Endothelial cell of umbilical vein (primary cell): ENCODE measurements at regions not wholly inside any gene's neighbourhood (a gene's known extent, or its start where the extent isn't known, plus 50 kb on each side); places are given as distances from the start of the nearest gene placed in this dataset.

Experiments
- BruUV-seq: library from RNA; stranded (reverse); fragments of 400-500 nt; replicated peaks from 2 replicates; lab custom pipeline; 2021; lab: Mats Ljungman, UMichigan
- CTCF ChIA-PET: fragments of 300-600, 350-600 bp; sonication (Branson Sonifier 250); formaldehyde crosslinking; loops from one replicate; lab custom pipeline; 2021; ENCODE audit warnings: antibody characterized with exemption, inconsistent platforms; lab: Charles Lee
- POLR2A ChIA-PET: fragments of 300-600, 350-600 bp; sonication (Branson Sonifier 250); formaldehyde crosslinking; loops from one replicate; lab custom pipeline; 2021; ENCODE audit warnings: antibody characterized with exemption, inconsistent platforms; lab: Charles Lee
- DNase-seq: peaks from one replicate; pipeline ENCODE4 v3.0.0-alpha.2; 2011; ENCODE audit warnings: low read depth, low spot score
- FAIRE-seq: peaks from 2 replicates; lab custom pipeline; 2011; peaks lifted over from hg19 to GRCh38; lab: Jason Lieb, UNC
- H2AFZ ChIP-seq: 2 replicates; pipeline ENCODE4 v1.6.0; 2012; ENCODE audit warnings: low read depth, low read length, control low read depth, inconsistent platforms
- H3K27ac ChIP-seq: 2 replicates; pipeline ENCODE4 v1.5.1; 2011; ENCODE audit warnings: low read depth, mild to moderate bottlenecking, control low read depth, low read length, moderate library complexity; ENCODE audit not compliant: insufficient read depth
- H3K27me3 ChIP-seq, 2 experiments: 2 replicates each; pipeline versions ENCODE4 v1.6.0 to v1.6.1; 2011; ENCODE audit warnings: low read length in 2 of 2, mixed read lengths in 1 of 2; ENCODE audit not compliant: control insufficient read depth in 2 of 2, insufficient read depth in 2 of 2
- H3K36me3 ChIP-seq, 2 experiments: 2 replicates in 1 of 2; 3 replicates in 1 of 2; pipeline ENCODE4 v1.5.1; 2011; ENCODE audit warnings: low read length in 2 of 2, mild to moderate bottlenecking in 1 of 2, moderate library complexity in 1 of 2; ENCODE audit not compliant: control insufficient read depth in 2 of 2, insufficient read depth in 2 of 2; ENCODE audit errors: extremely low read depth in 1 of 2
- H3K4me1 ChIP-seq: 3 replicates; pipeline ENCODE4 v1.5.1; 2011; ENCODE audit warnings: mild to moderate bottlenecking, low read length; ENCODE audit not compliant: control insufficient read depth, insufficient read depth; ENCODE audit errors: extremely low read depth
- H3K4me2 ChIP-seq: 2 replicates; pipeline ENCODE4 v1.6.1; 2011; ENCODE audit warnings: low read length, control low read depth, mixed read lengths; ENCODE audit not compliant: insufficient read depth
- H3K4me3 ChIP-seq, 3 experiments: fragments of 200-600 bp in 1 of 3; sonication (generic), shearing (Covaris generic) in 1 of 3; replicated peaks in 1 of 3; 2 replicates each; pipeline ENCODE4 v1.5.1; 2011 to 2016; ENCODE audit warnings: control low read depth in 3 of 3, low read length in 3 of 3, mild to moderate bottlenecking in 2 of 3, inconsistent platforms in 1 of 3, low read depth in 1 of 3, moderate library complexity in 1 of 3; ENCODE audit not compliant: insufficient read depth in 1 of 3
- H3K79me2 ChIP-seq: 2 replicates; pipeline ENCODE4 v1.6.0; 2012; ENCODE audit warnings: low read length, inconsistent platforms; ENCODE audit not compliant: control insufficient read depth, insufficient read depth
- H3K9ac ChIP-seq: replicated peaks from 2 replicates; pipeline ENCODE3; 2011; ENCODE audit warnings: low read length, control low read depth; ENCODE audit not compliant: insufficient read depth; ENCODE audit errors: extremely low read depth
- H3K9me1 ChIP-seq: replicated peaks from 3 replicates; pipeline ENCODE4 v1.6.0; 2011; ENCODE audit warnings: mild to moderate bottlenecking, low read length; ENCODE audit not compliant: control insufficient read depth, insufficient read depth; ENCODE audit errors: extremely low read depth
- H3K9me3 ChIP-seq: replicated peaks from 2 replicates; pipeline ENCODE4 v1.5.1; 2012; ENCODE audit warnings: low read length, inconsistent platforms; ENCODE audit not compliant: control insufficient read depth, insufficient read depth
- H4K20me1 ChIP-seq: replicated peaks from 2 replicates; pipeline ENCODE3; 2011; ENCODE audit warnings: mild to moderate bottlenecking, low read length; ENCODE audit not compliant: control insufficient read depth, insufficient read depth; ENCODE audit errors: extremely low read depth
- EZH2 ChIP-seq: IDR thresholded peaks from 2 replicates; pipeline ENCODE4 v1.6.1; 2012; ENCODE audit warnings: borderline replicate concordance, low read depth, mild to moderate bottlenecking, moderate library complexity, low read length, inconsistent platforms; ENCODE audit not compliant: severe bottlenecking
- GATA2 ChIP-seq: IDR thresholded peaks from 2 replicates; pipeline ENCODE4 v1.7.0; 2011; ENCODE audit warnings: low read depth, mild to moderate bottlenecking, moderate library complexity, mixed read lengths, low read length; ENCODE audit not compliant: insufficient read length, insufficient read depth
- MYC ChIP-seq: IDR thresholded peaks from one replicate; pipeline ENCODE4 v1.6.1; 2011; ENCODE audit warnings: mild to moderate bottlenecking, low read depth, low read length
- POLR2AphosphoS5 ChIP-seq: IDR thresholded peaks from 2 replicates; pipeline ENCODE4 v1.6.1; 2012; ENCODE audit warnings: low read depth, mild to moderate bottlenecking, control low read depth, low read length, moderate library complexity; ENCODE audit not compliant: insufficient read depth
- dilution Hi-C: fragments of 300-500 bp; cut with MboI; formaldehyde crosslinking; loops from one replicate; pipeline ENCODE4 v1.15.0; 2019; ENCODE audit warnings: low sequenced_read_pairs; ENCODE audit not compliant: extremely low pct_ligation_motif_present
- intact Hi-C: fragments of 100-400 bp; cut with micrococcal nuclease; formaldehyde crosslinking; loops from one replicate; pipeline ENCODE4 v1.10.0; 2022

DNA sequence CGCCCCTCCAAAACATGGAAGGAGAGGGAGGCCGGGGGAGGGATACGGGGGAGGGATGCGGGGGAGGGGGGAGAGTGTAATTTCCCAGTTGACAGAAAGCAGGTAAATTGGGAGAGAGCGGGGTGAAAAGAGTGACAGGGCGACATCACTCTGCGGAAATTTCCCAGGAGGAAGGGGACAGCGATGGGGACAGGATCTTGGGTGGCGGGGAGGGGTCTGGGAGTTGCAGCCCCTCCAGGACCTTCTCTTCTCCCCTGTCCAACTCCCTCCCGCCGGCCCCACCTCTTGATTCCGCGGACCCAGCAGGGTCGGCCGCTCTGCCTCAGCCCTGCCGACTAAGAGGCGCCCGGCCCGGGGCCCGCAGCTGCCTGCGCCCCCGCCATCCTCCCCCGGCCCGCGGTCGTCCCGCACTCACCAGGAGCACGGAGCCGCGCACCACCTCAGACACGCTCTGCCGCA is 108.0 kb upstream of the DOCK9 start:
- Histone ChIP-seq H3K9me3 (no peaks in the 10 kb centered on the region), H2AFZ (peak overlapping the region; percentile 35), H3K9me1 (no peaks in the 10 kb centered on the region), H3K27me3 (no peaks in the 10 kb centered on the region), H3K27ac (no peak overlapping the region), H3K4me1 (peaks cover 19% of the 10 kb centered on the region), H3K4me3 (peak overlapping the region; percentile 59 to 64 (median 61)), H3K79me2 (peaks cover 10% of the 10 kb centered on the region), H3K36me3 (no peaks in the 10 kb centered on the region), H3K4me2 (peak overlapping the region; percentile 75), H4K20me1 (no peaks in the 10 kb centered on the region), H3K9ac (peak overlapping the region; percentile 73)
- intact Hi-C loops = loop anchor here (2.0 to 10.0 kb wide), 6 partner anchors 23 to 179 kb away; partner anchors contain the start of genes DOCK9 and UBAC2
- ChIA-PET POLR2A (no interaction called here), CTCF (interaction anchor here (1.6 kb wide), 1 partner anchor 180 kb away, joined by 3 read pairs; no protein-coding TSS in a partner anchor)
- TF ChIP-seq EZH2 = no peak
- no peak for TF ChIP-seq MYC
- peak; percentile 11 for TF ChIP-seq POLR2AphosphoS5
- no peak for TF ChIP-seq GATA2
- dilution Hi-C loops = no loop called here
- BruUV-seq = no TSS peak
- FAIRE-seq = no peak
- peak; percentile 42 for DNase-seq

GRCh38 chr13:99086267-99087097 is 108.6 kb upstream of the DOCK9 start:
- Histone ChIP-seq H3K4me1 (peaks cover 19% of the 10 kb centered on the region), H3K27me3 (no peaks in the 10 kb centered on the region), H3K9me3 (no peaks in the 10 kb centered on the region), H3K27ac (peak overlapping the region; percentile 20), H3K4me3 (peak overlapping the region; percentile 61 to 65 (median 64)), H3K9ac (peak overlapping the region; percentile 73), H2AFZ (peak overlapping the region; percentile 79), H4K20me1 (no peaks in the 10 kb centered on the region), H3K9me1 (no peaks in the 10 kb centered on the region), H3K79me2 (peaks cover 8% of the 10 kb centered on the region), H3K4me2 (peak overlapping the region; percentile 75), H3K36me3 (no peaks in the 10 kb centered on the region)
- dilution Hi-C loops = no loop called here
- peak; percentile 59 for FAIRE-seq
- ChIA-PET POLR2A (no interaction called here), CTCF (interaction anchor here (1.1 to 1.9 kb wide), 5 partner anchors 37 to 246 kb away, joined by 3 to 5 read pairs (median 3); no protein-coding TSS in a partner anchor)
- BruUV-seq = no TSS peak
- intact Hi-C loops = loop anchor here (2.0 to 10.0 kb wide), 5 partner anchors 38 to 178 kb away; partner anchors contain the start of genes DOCK9 and UBAC2
- DNase-seq = peak; percentile 41
- TF ChIP-seq POLR2AphosphoS5 (peak; percentile 50), GATA2 (no peak)
